ENCODE measurements at regions not wholly inside any gene's neighbourhood (a gene's known extent, or its start where the extent isn't known, plus 50 kb on each side); places are given as distances from the start of the nearest gene placed in this dataset.
A peak's percentile ranks its signal among the peaks of the same experiment; 100 is the strongest.

DNA sequence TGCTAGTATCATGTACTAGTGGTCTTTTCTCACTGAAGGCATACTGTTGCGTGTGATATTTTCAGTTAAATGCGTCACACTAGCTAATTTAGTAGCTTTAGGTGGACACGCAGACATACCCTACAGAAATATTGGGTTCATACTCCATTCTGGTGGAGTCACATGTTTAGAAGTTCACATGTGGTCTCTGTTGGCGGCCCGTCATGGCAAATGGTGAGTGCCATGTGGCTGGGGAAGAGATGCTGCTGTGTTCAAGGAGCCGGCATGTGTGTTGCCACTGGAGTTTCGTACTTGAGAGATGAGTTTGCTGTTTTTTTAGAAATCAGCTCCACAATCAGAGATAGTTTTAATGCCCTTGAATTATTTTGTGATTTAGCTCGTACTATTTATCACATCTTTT, 454.6 kb downstream of the PCNX1 start:
- DNase-seq (ENCODE audit: low read depth) = no peak

GRCh38 chr14:71362282-71362681, 455.0 kb downstream of the PCNX1 start:
- no peak for DNase-seq (ENCODE audit: low read depth)

GRCh38 chr14:71362920-71363584, 455.8 kb downstream of the PCNX1 start:
- peak; percentile 71 for DNase-seq (ENCODE audit: low read depth)

DNA sequence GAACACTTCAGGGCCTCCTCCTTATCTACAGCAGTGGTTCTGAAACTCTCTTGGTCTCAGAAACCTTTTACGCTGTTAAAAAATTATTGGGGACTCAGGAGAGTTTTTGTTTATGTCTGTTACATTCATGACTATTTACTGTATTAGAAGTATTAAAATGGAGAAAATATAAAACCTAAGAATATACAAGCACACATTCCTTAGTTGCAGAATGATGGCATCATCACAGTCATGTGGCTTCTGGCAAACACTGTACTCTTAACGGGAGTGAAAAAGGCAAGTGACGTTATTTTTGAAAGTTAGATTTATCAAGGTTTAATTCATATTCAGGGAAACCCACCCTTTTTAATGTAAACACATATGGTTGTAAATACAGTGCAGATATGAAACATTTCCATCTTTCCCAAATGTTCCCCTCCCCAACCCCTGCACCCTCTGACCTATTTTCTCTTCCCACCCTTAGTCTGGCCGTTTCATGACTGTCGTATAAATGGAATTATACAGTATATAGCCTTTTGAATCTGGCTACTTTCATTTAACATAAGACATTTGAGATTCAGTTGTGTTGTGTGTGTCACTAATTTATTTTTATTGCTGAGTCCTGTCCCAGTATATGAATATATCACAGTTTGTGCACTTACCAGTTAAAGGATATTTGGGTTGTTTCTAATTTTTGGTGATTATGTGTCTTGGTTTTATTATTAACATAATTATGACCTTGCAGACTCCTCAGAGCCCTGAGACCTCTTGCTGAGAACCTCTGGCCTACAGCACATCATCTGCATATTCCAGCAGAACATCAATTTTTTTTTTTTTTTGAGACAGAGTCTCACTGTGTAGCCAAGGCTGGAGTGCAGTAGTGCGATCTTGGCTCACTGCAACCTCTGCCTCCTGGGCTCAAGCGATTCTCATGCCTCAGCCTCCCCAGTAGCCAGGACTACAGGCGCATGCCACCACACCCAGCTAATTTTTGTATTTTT, 457.0 kb downstream of the PCNX1 start:
- peak; percentile 24 for DNase-seq (ENCODE audit: low read depth)

GRCh38 chr14:71365361-71365760, 458.1 kb downstream of the PCNX1 start:
- no peak for DNase-seq (ENCODE audit: low read depth)

- no peak for DNase-seq (ENCODE audit: low read depth)
These were observed 459.6 kb downstream of the PCNX1 start for GRCh38 chr14:71366861-71367260.

GRCh38 chr14:71371711-71372396, 464.6 kb downstream of the PCNX1 start:
- no peak for DNase-seq (ENCODE audit: low read depth)

- DNase-seq (ENCODE audit: low read depth) = no peak
These were observed 465.2 kb downstream of the PCNX1 start for GRCh38 chr14:71372411-71372838.

DNA sequence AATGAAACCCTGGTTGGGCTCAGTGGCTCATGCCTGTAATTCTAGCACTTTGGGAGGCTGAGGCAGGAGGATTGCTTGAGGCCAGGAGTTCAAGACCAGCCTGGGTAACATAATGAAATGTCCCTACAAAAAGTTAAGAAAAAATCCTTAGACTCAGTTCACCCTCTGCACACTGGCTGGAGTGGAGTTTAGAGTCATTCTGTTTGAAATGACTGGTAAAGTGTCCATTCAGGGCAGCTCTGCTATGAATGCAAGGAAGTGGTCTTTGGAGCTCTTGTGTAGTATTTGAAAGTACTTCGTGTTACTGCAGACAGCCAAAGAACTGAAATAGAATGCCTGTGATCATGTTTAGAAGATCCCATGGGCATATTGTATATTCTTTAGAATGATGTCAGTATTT, 466.5 kb downstream of the PCNX1 start:
- DNase-seq (ENCODE audit: low read depth) = no peak

- no peak for DNase-seq (ENCODE audit: low read depth)
These were observed 467.7 kb downstream of the PCNX1 start for GRCh38 chr14:71374989-71375388.

DNA sequence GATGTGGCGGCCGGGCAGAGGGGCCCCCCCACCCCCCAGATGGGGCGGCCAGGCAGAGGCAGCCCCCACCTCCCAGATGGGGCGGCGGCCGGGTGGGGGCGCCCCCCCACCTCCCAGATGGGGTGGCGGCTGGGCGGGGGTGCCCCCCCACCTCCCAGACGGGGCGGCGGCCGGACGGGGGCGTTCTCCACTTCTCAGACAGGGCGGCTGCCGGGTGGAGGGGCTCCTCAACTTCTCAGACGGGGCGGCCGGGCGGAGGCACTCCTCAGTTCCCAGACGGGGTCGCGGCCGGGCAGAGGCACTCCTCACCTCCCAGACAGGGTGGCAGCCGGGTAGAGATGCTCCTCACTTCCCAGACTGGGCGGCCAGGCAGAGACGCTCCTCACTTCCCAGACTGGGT, 469.8 kb downstream of the PCNX1 start:
- no peak for DNase-seq (ENCODE audit: low read depth)

DNA sequence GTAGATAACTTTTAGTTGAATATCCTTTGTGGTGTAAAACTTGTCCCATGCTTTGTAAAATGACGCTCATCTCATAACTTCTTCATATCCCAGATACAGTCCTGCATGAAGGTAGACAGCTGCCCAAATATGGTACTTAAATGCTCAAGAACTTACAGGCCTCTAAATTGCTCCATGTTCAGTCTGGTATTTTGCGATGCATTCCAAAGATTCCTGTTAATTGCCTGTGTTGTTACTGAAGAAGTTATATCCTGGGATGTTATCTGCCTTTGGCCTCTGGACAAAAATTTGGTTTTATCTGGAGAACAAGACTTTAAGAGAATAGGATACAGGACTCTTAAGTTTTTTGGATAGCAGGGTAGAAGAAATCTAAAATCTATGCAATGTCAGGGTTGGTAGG, 473.0 kb downstream of the PCNX1 start:
- DNase-seq (ENCODE audit: low read depth) = no peak

DNA sequence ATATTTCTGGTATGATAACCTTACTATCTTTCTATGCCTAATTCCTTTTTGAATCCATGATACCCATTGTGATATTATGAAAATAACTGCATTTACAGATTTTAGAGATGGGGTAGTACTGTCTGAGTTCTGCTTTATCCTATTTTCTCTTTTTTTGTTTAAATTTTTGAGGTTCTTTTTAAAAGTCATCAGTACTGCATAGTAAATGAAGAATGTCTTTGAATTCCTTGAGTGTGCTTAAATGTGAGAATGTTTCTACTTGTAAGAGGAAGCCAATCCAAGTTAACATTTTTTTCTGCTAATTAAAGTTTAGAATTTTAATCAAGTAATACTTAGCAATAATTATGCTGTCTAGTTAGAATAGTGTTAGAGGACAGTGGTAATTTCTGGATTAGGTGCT, 474.6 kb downstream of the PCNX1 start:
- DNase-seq (ENCODE audit: low read depth) = no peak

- no peak for DNase-seq (ENCODE audit: low read depth)
These were observed 475.1 kb downstream of the PCNX1 start for GRCh38 chr14:71382315-71382714.

DNA sequence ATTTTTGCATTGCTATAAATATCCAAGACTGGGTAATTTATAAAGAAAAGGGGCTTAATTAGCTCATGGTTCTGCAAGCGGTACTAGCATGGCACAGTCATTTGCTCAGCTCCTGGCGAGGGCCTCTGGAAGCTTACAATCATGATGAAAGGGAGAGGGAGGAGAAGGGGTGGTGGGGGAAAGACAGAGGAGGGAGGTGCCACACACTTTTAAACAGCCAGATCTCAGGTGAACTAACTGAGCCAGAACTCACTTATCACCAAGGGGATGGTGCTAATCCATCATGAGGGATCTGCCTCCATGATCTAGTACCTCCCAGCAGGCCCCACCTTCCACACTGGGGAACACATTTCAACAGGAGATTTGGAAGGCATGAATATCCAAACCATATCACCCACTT, 476.3 kb downstream of the PCNX1 start:
- no peak for DNase-seq (ENCODE audit: low read depth)

DNA sequence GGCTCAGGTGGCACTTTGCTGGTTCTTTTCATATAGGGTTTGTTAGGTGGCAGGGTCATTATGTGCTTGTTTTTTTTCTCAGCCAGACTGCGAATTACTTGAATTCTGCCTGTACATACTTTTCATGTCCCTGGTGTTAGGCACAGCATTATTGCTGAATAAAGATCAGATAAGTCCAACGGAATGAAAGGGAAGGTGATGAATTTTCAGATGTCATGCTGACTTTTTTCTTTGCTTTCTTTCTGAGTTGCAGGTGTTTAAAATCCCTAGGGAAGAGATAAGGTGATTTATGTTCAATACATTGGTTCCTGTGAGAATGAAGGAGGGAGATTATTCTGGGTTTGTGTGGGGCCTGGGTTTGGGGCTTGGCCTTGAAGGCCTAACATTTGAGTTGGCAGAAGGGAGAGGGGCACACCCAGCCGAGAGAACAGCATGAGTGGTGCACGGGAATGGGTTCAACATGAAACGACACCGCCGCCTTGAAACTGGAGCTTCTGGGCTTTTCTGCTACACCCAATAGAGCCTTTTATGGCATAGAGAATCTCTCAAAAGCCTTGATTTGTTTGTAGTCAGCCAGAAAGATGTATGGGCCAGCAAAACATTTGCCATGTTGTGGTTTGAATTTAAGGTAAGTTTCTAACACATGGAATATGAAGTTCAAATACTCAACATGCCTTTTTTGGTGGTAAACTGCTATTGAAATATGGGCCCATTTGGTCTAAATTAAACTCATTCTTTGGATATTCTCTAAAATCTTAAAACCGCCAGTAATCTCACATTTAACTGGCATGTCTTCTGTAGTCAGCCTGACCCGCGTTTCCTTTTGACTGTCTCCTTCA, 477.0 kb downstream of the PCNX1 start:
- no peak for DNase-seq (ENCODE audit: low read depth)

GRCh38 chr14:71387753-71388152, 480.5 kb downstream of the PCNX1 start:
- no peak for DNase-seq (ENCODE audit: low read depth)

DNA sequence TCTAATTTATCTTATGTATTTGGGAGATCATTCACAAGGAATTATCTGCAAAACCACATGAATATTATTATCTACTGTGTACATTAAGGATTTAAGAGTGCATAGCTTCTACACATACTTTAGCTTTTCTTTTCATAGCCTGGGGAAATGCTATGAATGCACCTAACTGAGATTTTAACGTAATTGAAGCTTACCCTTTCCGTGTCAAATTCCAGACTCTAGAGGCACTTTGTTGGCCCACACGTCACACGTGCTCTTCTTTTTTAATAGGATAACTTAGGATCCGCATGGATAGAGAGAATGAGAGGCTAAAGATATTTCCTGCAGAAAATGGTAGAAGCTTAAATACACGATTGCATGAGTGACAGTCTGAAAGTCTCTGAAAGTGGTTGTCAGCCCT, 481.1 kb downstream of the PCNX1 start:
- no peak for DNase-seq (ENCODE audit: low read depth)

GRCh38 chr14:71388862-71389261, 481.6 kb downstream of the PCNX1 start:
- no peak for DNase-seq (ENCODE audit: low read depth)

DNA sequence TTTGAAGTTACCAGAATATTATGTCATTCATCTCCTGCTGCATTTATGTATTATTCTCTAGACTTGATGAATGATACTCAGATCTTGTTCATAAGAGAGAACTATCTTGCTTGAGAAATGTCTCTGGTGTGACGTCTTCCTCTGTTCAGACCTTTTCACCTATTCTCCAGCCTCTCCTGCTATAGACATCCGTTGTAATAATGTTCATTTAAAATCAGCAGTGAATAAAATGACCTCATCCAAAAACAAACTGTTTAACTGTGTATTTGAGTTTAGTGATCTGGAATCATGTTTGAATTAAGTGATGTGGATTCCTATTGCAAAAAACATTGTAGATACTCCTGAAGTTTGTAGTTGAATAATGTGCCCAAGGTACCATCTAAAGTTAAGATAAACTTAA, 487.1 kb downstream of the PCNX1 start:
- no peak for DNase-seq (ENCODE audit: low read depth)

GRCh38 chr14:71395151-71395604, 487.9 kb downstream of the PCNX1 start:
- no peak for DNase-seq (ENCODE audit: low read depth)
